A549 (cell line): ENCODE measurements at regions not wholly inside any gene's neighbourhood (a gene's known extent, or its start where the extent isn't known, plus 50 kb on each side); places are given as distances from the start of the nearest gene placed in this dataset.

ENCODE experiments used
- ATAC-seq, 2 experiments: fragments of 200-7000 bp in 1 of 2; fragments of >200 bp in 1 of 2; cut with Nextera tagmentation in 1 of 2; cut with Tn5 transposase in 1 of 2; 3 replicates each; pipeline versions ENCODE4 v1.8.0 to v1.9.1; 2018 to 2020; ENCODE audit warnings: mild to moderate bottlenecking in 1 of 2, moderate library complexity in 1 of 2
- CTCF ChIA-PET: fragments of 300-600 bp; sonication (Branson Sonifier 250); formaldehyde crosslinking; extraction: SDS; loops from one replicate; lab custom pipeline; 2021; ENCODE audit warnings: antibody characterized with exemption, inconsistent platforms; lab: Yijun Ruan, JAX
- POLR2A ChIA-PET: fragments of 350-600 bp; formaldehyde crosslinking; extraction: SDS; loops from one replicate; lab custom pipeline; 2021; ENCODE audit warnings: antibody characterized with exemption, inconsistent platforms; lab: Yijun Ruan, JAX
- DNase-seq, 2 experiments: peaks; one replicate each; pipeline versions ENCODE4 v3.0.0 to v3.0.0-alpha.2; 2011 to 2016; ENCODE audit warnings: low read depth in 1 of 2, low spot score in 1 of 2
- FAIRE-seq: peaks from 2 replicates; lab custom pipeline; 2011; peaks lifted over from hg19 to GRCh38; lab: Jason Lieb, UNC
- H3K27ac ChIP-seq, 2 experiments: fragments of >200 bp; sonication (Bioruptor Twin); formaldehyde crosslinking; 3 replicates each; pipeline ENCODE4 v1.5.1; 2016 to 2017
- H3K4me1 ChIP-seq: fragments of >200 bp; sonication (Bioruptor Twin); formaldehyde crosslinking; 3 replicates; pipeline ENCODE4 v1.6.1; 2016
- H3K4me2 ChIP-seq: fragments of >200 bp; sonication (Bioruptor Twin); formaldehyde crosslinking; 3 replicates; pipeline ENCODE4 v1.6.1; 2016
- H3K4me3 ChIP-seq: fragments of >200 bp; sonication (Bioruptor Twin); formaldehyde crosslinking; 3 replicates; pipeline ENCODE4 v1.5.1; 2016
- H3K9me3 ChIP-seq: fragments of >200 bp; sonication (Bioruptor Twin); formaldehyde crosslinking; 3 replicates; pipeline ENCODE4 v1.6.1; 2016
- CBX2 ChIP-seq: fragments of 200-600 bp; sonication (generic); IDR thresholded peaks from 2 replicates; pipeline ENCODE4 v1.6.1; 2016; ENCODE audit warnings: low read depth, mild to moderate bottlenecking, borderline replicate concordance
- CBX8 ChIP-seq: fragments of 200-600 bp; sonication (generic); IDR thresholded peaks from 2 replicates; pipeline ENCODE4 v1.6.1; 2016
- CHD4 ChIP-seq: fragments of 200-600 bp; sonication (generic); IDR thresholded peaks from 2 replicates; pipeline ENCODE4 v1.6.1; 2016; ENCODE audit warnings: antibody characterized with exemption, mild to moderate bottlenecking, borderline replicate concordance
- EHMT2 ChIP-seq: fragments of 200-600 bp; sonication (generic); IDR thresholded peaks from 2 replicates; pipeline ENCODE4 v1.6.1; 2016; ENCODE audit warnings: antibody characterized with exemption, low read depth, mild to moderate bottlenecking, moderate library complexity
- FOSB ChIP-seq: fragments of 250-450 bp; sonication (Bioruptor Pico); IDR thresholded peaks from 2 replicates; pipeline ENCODE4 v1.5.0; 2020; ENCODE audit warnings: mild to moderate bottlenecking, moderate library complexity
- HEYL ChIP-seq: fragments of 250-450 bp; sonication (Bioruptor Pico); IDR thresholded peaks from 2 replicates; pipeline ENCODE4 v1.8.0; 2021; ENCODE audit warnings: mild to moderate bottlenecking, moderate library complexity
- HOXA7 ChIP-seq: fragments of 250-450 bp; sonication (Bioruptor Pico); IDR thresholded peaks from 2 replicates; pipeline ENCODE4 v1.5.0; 2020; ENCODE audit warnings: mild to moderate bottlenecking, moderate library complexity
- JUN ChIP-seq, 2 experiments: fragments of >200 bp; sonication (Bioruptor Twin); formaldehyde crosslinking; IDR thresholded peaks; 2 replicates in 1 of 2; 3 replicates in 1 of 2; pipeline ENCODE4 v1.6.1; 2016 to 2017
- KDM1A ChIP-seq: fragments of 200-600 bp; sonication (generic); IDR thresholded peaks from 2 replicates; pipeline ENCODE4 v1.6.1; 2016; ENCODE audit warnings: low read depth, mild to moderate bottlenecking
- MAFK ChIP-seq: fragments of 450-650 bp; IDR thresholded peaks from 2 replicates; pipeline ENCODE4 v1.6.1; 2014; ENCODE audit not compliant: partially characterized antibody
- PHF8 ChIP-seq: fragments of 200-600 bp; sonication (generic); IDR thresholded peaks from 2 replicates; pipeline ENCODE4 v1.6.1; 2016; ENCODE audit warnings: low read depth, mild to moderate bottlenecking, antibody characterized with exemption, moderate library complexity, borderline replicate concordance
- RAD21 ChIP-seq, 2 experiments: fragments of >200 bp in 1 of 2; sonication (Bioruptor Twin) in 1 of 2; formaldehyde crosslinking in 1 of 2; IDR thresholded peaks in 1 of 2; conservative IDR thresholded peaks in 1 of 2; 2 replicates in 1 of 2; 3 replicates in 1 of 2; pipeline ENCODE4 v1.6.1; 2012 to 2018; ENCODE audit warnings: inconsistent platforms in 1 of 2
- RARB ChIP-seq: fragments of 250-450 bp; sonication (Bioruptor Pico); IDR thresholded peaks from 2 replicates; pipeline ENCODE4 v1.8.0; 2021; ENCODE audit warnings: mild to moderate bottlenecking, moderate library complexity
- RNF2 ChIP-seq: fragments of 200-600 bp; sonication (generic); IDR thresholded peaks from 2 replicates; pipeline ENCODE4 v1.6.1; 2016; ENCODE audit warnings: low read depth, mild to moderate bottlenecking, antibody characterized with exemption, moderate library complexity, borderline replicate concordance
- SMC3 ChIP-seq: fragments of >200 bp; sonication (Bioruptor Twin); formaldehyde crosslinking; IDR thresholded peaks from 3 replicates; pipeline ENCODE4 v1.6.1; 2018; ENCODE audit warnings: inconsistent platforms
- SREBF2 ChIP-seq: fragments of 450-650 bp; IDR thresholded peaks from 2 replicates; pipeline ENCODE4 v1.6.1; 2014; ENCODE audit warnings: mild to moderate bottlenecking, moderate library complexity
- TFCP2L1 ChIP-seq: fragments of 250-450 bp; sonication (Bioruptor Pico); IDR thresholded peaks from 2 replicates; pipeline ENCODE4 v1.5.0; 2021; ENCODE audit warnings: mild to moderate bottlenecking
- ZSCAN20 ChIP-seq: fragments of 250-450 bp; sonication (Bioruptor Pico); IDR thresholded peaks from 2 replicates; pipeline ENCODE4 v1.8.0; 2022; ENCODE audit warnings: mild to moderate bottlenecking, moderate library complexity
- WGBS: methylation state at CpG from one replicate; pipeline ENCODE4 v1.1.6; 2017; ENCODE audit errors: missing lambda C conversion rate; 5-methylcytosine and 5-hydroxymethylcytosine counted together
- TF ChIP-seq, protein P1 (sequence below): IDR thresholded peaks from 2 replicates; pipeline ENCODE4 v1.6.1; 2012
- TF ChIP-seq, protein P2 (sequence below): IDR thresholded peaks from 2 replicates; pipeline ENCODE4 v1.6.1; 2012
- TF ChIP-seq, protein P3 (sequence below): IDR thresholded peaks from 2 replicates; pipeline ENCODE4 v1.6.1; 2012; ENCODE audit warnings: low read depth, borderline replicate concordance
- TF ChIP-seq, protein P4 (sequence below): fragments of >200 bp; sonication (Bioruptor Twin); formaldehyde crosslinking; IDR thresholded peaks from 3 replicates; pipeline ENCODE4 v1.5.1; 2016

DNA sequence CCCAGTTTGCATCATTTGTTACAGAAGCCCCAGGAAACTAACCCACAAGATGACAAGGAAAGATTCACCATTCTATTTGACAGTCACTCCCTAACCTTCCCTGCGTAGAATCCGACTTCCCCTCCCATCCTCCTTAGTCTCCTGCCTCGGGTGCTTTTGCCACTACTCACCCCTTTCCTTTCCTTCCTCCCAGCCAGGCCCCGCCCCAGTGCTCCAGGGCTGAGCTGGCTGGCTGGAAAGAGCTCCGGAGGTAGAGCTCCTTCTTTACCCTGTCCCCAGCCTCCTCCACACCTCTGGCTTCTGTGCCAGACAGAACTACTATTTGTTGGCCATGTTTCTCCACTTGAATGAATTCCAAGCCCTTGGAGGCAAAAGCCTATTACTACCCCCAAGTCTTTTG is 317.6 kb upstream of the NCKAP5 start:
- H3K27ac ChIP-seq: no peak overlapping the region
- no peaks in the 10 kb centered on the region for H3K9me3 ChIP-seq
- WGBS: 25% methylated on average over 5 of the region's 5 CpGs
- FAIRE-seq (no peak), DNase-seq (no peak), ATAC-seq (peak; percentile 27 to 42; a peak in 4 of 6 replicates)
- CTCF ChIA-PET: interaction anchor here (1.1 to 3.2 kb wide), 9 partner anchors 12 to 566 kb away, joined by 3 to 19 read pairs (median 5); no protein-coding TSS in a partner anchor
- H3K4me1 ChIP-seq: peaks cover 4% of the 10 kb centered on the region; the same call in 1 of the 3 replicates
- no peak for TF ChIP-seq SREBF2
- no peak for TF ChIP-seq MAFK
- TF ChIP-seq RARB (CRISPR knock-in tag): no peak
- TF ChIP-seq EHMT2: no peak
- no peak for TF ChIP-seq JUN (IDR thresholded peaks at IDR 0.05)
- no peak for TF ChIP-seq CBX2
- TF ChIP-seq, protein P1, sequence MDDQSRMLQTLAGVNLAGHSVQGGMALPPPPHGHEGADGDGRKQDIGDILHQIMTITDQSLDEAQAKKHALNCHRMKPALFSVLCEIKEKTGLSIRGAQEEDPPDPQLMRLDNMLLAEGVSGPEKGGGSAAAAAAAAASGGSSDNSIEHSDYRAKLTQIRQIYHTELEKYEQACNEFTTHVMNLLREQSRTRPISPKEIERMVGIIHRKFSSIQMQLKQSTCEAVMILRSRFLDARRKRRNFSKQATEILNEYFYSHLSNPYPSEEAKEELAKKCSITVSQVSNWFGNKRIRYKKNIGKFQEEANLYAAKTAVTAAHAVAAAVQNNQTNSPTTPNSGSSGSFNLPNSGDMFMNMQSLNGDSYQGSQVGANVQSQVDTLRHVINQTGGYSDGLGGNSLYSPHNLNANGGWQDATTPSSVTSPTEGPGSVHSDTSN: no peak
- no peak for TF ChIP-seq CHD4
- no peak for TF ChIP-seq FOSB (CRISPR knock-in tag)
- no peak for TF ChIP-seq HEYL (CRISPR knock-in tag)
- TF ChIP-seq, protein P2, sequence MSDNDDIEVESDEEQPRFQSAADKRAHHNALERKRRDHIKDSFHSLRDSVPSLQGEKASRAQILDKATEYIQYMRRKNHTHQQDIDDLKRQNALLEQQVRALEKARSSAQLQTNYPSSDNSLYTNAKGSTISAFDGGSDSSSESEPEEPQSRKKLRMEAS: no peak
- no peak for TF ChIP-seq RNF2
- no peak for TF ChIP-seq PHF8
- TF ChIP-seq, protein P3, sequence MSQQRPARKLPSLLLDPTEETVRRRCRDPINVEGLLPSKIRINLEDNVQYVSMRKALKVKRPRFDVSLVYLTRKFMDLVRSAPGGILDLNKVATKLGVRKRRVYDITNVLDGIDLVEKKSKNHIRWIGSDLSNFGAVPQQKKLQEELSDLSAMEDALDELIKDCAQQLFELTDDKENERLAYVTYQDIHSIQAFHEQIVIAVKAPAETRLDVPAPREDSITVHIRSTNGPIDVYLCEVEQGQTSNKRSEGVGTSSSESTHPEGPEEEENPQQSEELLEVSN: no peak
- no peak overlapping the region for H3K4me3 ChIP-seq
- POLR2A ChIA-PET: no interaction called here
- no peak overlapping the region for H3K4me2 ChIP-seq

DNA sequence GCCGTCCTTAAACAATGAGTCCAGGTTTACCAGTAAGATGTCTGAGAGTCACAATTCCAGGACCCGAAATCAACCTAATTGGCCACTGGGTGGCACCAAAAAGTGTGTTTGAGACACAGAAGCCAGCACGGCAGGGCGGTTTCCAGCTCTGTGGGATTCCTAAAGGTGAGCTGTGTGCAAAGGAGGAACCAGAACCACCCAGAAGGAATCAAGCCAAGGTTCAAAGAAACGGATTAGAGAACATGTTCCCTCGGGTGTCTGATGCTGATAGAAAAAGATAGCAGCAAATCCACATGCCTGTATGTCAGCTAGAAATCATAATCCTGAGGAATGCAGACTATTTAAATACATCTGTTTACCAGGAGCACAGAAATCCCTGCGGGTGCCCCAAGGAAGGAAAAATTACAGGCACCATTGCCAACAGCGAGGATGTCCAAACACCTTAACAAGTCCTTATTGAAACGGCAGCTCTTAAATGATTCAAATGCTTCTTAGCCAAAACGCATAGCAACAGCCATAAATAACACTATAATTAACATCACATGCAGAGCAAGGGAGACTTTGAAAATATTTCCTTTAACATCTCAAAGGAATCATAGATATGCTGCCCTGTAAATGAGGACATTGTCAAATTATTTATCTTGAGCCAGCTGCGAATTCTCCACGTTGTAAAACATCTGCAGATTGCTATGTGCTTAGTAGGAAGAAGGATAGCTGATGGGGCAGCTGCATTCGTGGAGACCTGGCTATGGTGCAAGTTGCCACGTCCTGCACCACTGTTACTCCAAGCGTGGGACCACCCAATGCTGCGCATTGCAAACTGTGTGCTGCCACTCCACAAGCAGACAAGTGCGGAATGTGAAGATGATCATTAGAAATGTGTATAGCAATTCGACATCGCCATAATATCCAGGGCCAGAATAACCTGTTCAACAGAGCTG is 318.7 kb upstream of the NCKAP5 start:
- Histone ChIP-seq H3K9me3 (no peaks in the 10 kb centered on the region), H3K4me2 (peak overlapping the region; percentile 48), H3K4me1 (peaks cover 4% of the 10 kb centered on the region; the same call in 1 of the 3 replicates), H3K27ac (no peak overlapping the region), H3K4me3 (no peak overlapping the region)
- DNase-seq: peak; percentile 70 to 71
- ChIA-PET CTCF (interaction anchor here (0.6 to 3.2 kb wide), 27 partner anchors 9 to 1514 kb away, joined by 3 to 19 read pairs (median 3); no protein-coding TSS in a partner anchor), POLR2A (no interaction called here)
- WGBS: 20% methylated on average over 19 of the region's 19 CpGs
- peak; percentile 88 to 94 for ATAC-seq
- TF ChIP-seq FOSB (CRISPR knock-in tag): no peak
- TF ChIP-seq, protein P4, sequence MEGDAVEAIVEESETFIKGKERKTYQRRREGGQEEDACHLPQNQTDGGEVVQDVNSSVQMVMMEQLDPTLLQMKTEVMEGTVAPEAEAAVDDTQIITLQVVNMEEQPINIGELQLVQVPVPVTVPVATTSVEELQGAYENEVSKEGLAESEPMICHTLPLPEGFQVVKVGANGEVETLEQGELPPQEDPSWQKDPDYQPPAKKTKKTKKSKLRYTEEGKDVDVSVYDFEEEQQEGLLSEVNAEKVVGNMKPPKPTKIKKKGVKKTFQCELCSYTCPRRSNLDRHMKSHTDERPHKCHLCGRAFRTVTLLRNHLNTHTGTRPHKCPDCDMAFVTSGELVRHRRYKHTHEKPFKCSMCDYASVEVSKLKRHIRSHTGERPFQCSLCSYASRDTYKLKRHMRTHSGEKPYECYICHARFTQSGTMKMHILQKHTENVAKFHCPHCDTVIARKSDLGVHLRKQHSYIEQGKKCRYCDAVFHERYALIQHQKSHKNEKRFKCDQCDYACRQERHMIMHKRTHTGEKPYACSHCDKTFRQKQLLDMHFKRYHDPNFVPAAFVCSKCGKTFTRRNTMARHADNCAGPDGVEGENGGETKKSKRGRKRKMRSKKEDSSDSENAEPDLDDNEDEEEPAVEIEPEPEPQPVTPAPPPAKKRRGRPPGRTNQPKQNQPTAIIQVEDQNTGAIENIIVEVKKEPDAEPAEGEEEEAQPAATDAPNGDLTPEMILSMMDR: peak; percentile 68
- TF ChIP-seq PHF8: no peak
- TF ChIP-seq TFCP2L1 (CRISPR knock-in tag): no peak
- TF ChIP-seq ZSCAN20 (CRISPR knock-in tag): no peak
- TF ChIP-seq KDM1A: no peak
- TF ChIP-seq CBX8: no peak
- peak; percentile 71 for TF ChIP-seq SMC3
- TF ChIP-seq RAD21 (conservative IDR thresholded peaks at IDR 0.05 in 1 of 2, IDR thresholded peaks at IDR 0.05 in 1 of 2): peak; percentile 69 to 72
- no peak for TF ChIP-seq HOXA7
- FAIRE-seq: no peak
